Brain microvascular endothelial cell (primary cell): ENCODE measurements at regions not wholly inside any gene's neighbourhood (a gene's known extent, or its start where the extent isn't known, plus 50 kb on each side); places are given as distances from the start of the nearest gene placed in this dataset.
A peak's percentile ranks its signal among the peaks of the same experiment; 100 is the strongest.

Source experiments
- DNase-seq: peaks from one replicate; pipeline ENCODE4 v3.0.0-alpha.2; 2020
- H3K27ac ChIP-seq: fragments of 250-450 bp; sonication (Bioruptor Pico); 2 replicates; pipeline ENCODE4 v1.5.1; 2020; ENCODE audit warnings: mild to moderate bottlenecking, moderate library complexity
- H3K27me3 ChIP-seq: fragments of 250-450 bp; sonication (Bioruptor Pico); replicated peaks from 2 replicates; pipeline ENCODE4 v1.5.1; 2020; ENCODE audit warnings: mild to moderate bottlenecking
- H3K36me3 ChIP-seq: fragments of 250-450 bp; sonication (Bioruptor Pico); replicated peaks from 2 replicates; pipeline ENCODE4 v1.5.1; 2020; ENCODE audit warnings: mild to moderate bottlenecking
- H3K4me3 ChIP-seq: 2 replicates; pipeline ENCODE4 v1.5.1; 2011; ENCODE audit warnings: low read depth, mild to moderate bottlenecking, control low read depth, low read length, moderate library complexity
- CTCF ChIP-seq: IDR thresholded peaks from 2 replicates; pipeline ENCODE4 v1.5.1; 2011; ENCODE audit warnings: low read depth, mild to moderate bottlenecking, moderate library complexity, low read length, control low read depth, inconsistent platforms; ENCODE audit errors: missing control alignments
- in situ Hi-C: cut with HindIII; loops from 2 replicates; pipeline ENCODE4 v1.10.0; 2017; ENCODE audit warnings: low sequenced_read_pairs, low pct_ligation_motif_present

- Histone ChIP-seq H3K36me3 (no peaks in the 10 kb centered on the region), H3K4me3 (no peak overlapping the region), H3K27me3 (no peaks in the 10 kb centered on the region), H3K27ac (no peak overlapping the region)
- in situ Hi-C loops, result no loop called here
- no peak for TF ChIP-seq CTCF
- no peak for DNase-seq
Measured at GRCh38 chr4:83767067-83767466, 231.2 kb downstream of the GPAT3 start.

GRCh38 chr4:83759611-83760010 lies 223.7 kb downstream of the GPAT3 start:
- Histone ChIP-seq H3K36me3 (no peaks in the 10 kb centered on the region), H3K4me3 (no peak overlapping the region), H3K27ac (no peak overlapping the region), H3K27me3 (no peaks in the 10 kb centered on the region)
- in situ Hi-C loops, result no loop called here
- TF ChIP-seq CTCF, result no peak
- DNase-seq, result no peak

- DNase-seq, result no peak
- H3K27ac ChIP-seq, result no peak overlapping the region
- H3K27me3 ChIP-seq, result no peaks in the 10 kb centered on the region
- no peak overlapping the region for H3K4me3 ChIP-seq
- in situ Hi-C loops, result no loop called here
- TF ChIP-seq CTCF, result no peak
- no peaks in the 10 kb centered on the region for H3K36me3 ChIP-seq
Measured at GRCh38 chr4:83758285-83758684, 222.4 kb downstream of the GPAT3 start.

- in situ Hi-C loops, result no loop called here
- Histone ChIP-seq H3K27ac (no peak overlapping the region), H3K27me3 (no peaks in the 10 kb centered on the region), H3K36me3 (no peaks in the 10 kb centered on the region), H3K4me3 (no peak overlapping the region)
- DNase-seq, result peak; percentile 21
- TF ChIP-seq CTCF, result no peak
Measured at GRCh38 chr4:83757121-83757621, 221.3 kb downstream of the GPAT3 start.

GRCh38 chr4:83753260-83753659 lies 217.4 kb downstream of the GPAT3 start:
- peak; percentile 31 for TF ChIP-seq CTCF
- in situ Hi-C loops, result no loop called here

GRCh38 chr4:83751336-83751949 lies 215.5 kb downstream of the GPAT3 start:
- Histone ChIP-seq H3K27ac (no peak overlapping the region), H3K36me3 (no peaks in the 10 kb centered on the region), H3K27me3 (no peaks in the 10 kb centered on the region), H3K4me3 (no peak overlapping the region)
- in situ Hi-C loops, result no loop called here
- no peak for TF ChIP-seq CTCF
- no peak for DNase-seq

More at GRCh38 chr4:83753260-83753659, 217.4 kb downstream of the GPAT3 start:
- Histone ChIP-seq H3K27ac (no peak overlapping the region), H3K27me3 (no peaks in the 10 kb centered on the region), H3K36me3 (no peaks in the 10 kb centered on the region), H3K4me3 (no peak overlapping the region)
- no peak for DNase-seq
